HG02870 (cell line): ENCODE measurements at regions not wholly inside any gene's neighbourhood (a gene's known extent, or its start where the extent isn't known, plus 50 kb on each side); places are given as distances from the start of the nearest gene placed in this dataset.

Experiments
- ATAC-seq: cut with Tn5 transposase; IDR thresholded peaks from one replicate; pipeline ENCODE4 v1.9.1; 2021; ENCODE audit warnings: mild to moderate bottlenecking, moderate library complexity; ENCODE audit not compliant: unreplicated experiment

GRCh38 chr5:164005071-164005470 lies 499.7 kb downstream of the MAT2B start:
- no peak for ATAC-seq

GRCh38 chr5:164007064-164007463 lies 501.6 kb downstream of the MAT2B start:
- ATAC-seq: no peak

- ATAC-seq: no peak
Measured at GRCh38 chr5:164009621-164010020, 504.2 kb downstream of the MAT2B start.

- no peak for ATAC-seq
Measured at GRCh38 chr5:164010900-164011299, 505.5 kb downstream of the MAT2B start.

GRCh38 chr5:164012371-164012770 lies 507.0 kb downstream of the MAT2B start:
- ATAC-seq: no peak

GRCh38 chr5:164013077-164013670 lies 507.8 kb downstream of the MAT2B start:
- ATAC-seq: peak; percentile 81

- no peak for ATAC-seq
Measured at GRCh38 chr5:164020116-164020515, 514.7 kb downstream of the MAT2B start.

- no peak for ATAC-seq
Measured at GRCh38 chr5:164027738-164028137, 522.3 kb downstream of the MAT2B start.

- ATAC-seq: no peak
Measured at GRCh38 chr5:164038128-164038783, 532.8 kb downstream of the MAT2B start.

- no peak for ATAC-seq
Measured at GRCh38 chr5:164041105-164041504, 535.7 kb downstream of the MAT2B start.

GRCh38 chr5:164048359-164048926 lies 543.0 kb downstream of the MAT2B start:
- ATAC-seq: no peak

GRCh38 chr5:164051745-164052144 lies 546.3 kb downstream of the MAT2B start:
- no peak for ATAC-seq

- ATAC-seq: no peak
Measured at GRCh38 chr5:164052536-164053093, 547.2 kb downstream of the MAT2B start.

GRCh38 chr5:164053123-164053522 lies 547.7 kb downstream of the MAT2B start:
- ATAC-seq: no peak

- ATAC-seq: no peak
Measured at GRCh38 chr5:164054461-164054860, 549.0 kb downstream of the MAT2B start.

GRCh38 chr5:164057121-164057520 lies 551.7 kb downstream of the MAT2B start:
- no peak for ATAC-seq

GRCh38 chr5:164058621-164059020 lies 553.2 kb downstream of the MAT2B start:
- ATAC-seq: no peak

- no peak for ATAC-seq
Measured at GRCh38 chr5:164059471-164059870, 554.1 kb downstream of the MAT2B start.

- no peak for ATAC-seq
Measured at GRCh38 chr5:164060786-164061355, 555.5 kb downstream of the MAT2B start.

- no peak for ATAC-seq
Measured at GRCh38 chr5:164062304-164062703, 556.9 kb downstream of the MAT2B start.

GRCh38 chr5:164065266-164065665 lies 559.8 kb downstream of the MAT2B start:
- ATAC-seq: no peak

GRCh38 chr5:164071671-164072070 lies 566.3 kb downstream of the MAT2B start:
- no peak for ATAC-seq
